Activated CD4-positive, CD25-positive, alpha-beta regulatory T cell treated with anti-CD3 and anti-CD28 coated beads, Interleukin-2, amount 50 U/mL, for 24 hours (primary cell): ENCODE measurements at regions not wholly inside any gene's neighbourhood (a gene's known extent, or its start where the extent isn't known, plus 50 kb on each side); places are given as distances from the start of the nearest gene placed in this dataset.

ENCODE experiments used
- ATAC-seq, 2 donors: fragments of 150-1000 bp; cut with Tn5 transposase; one replicate each; pipeline ENCODE4 v1.10.0; 2021; ENCODE audit warnings: mild to moderate bottlenecking in 1 of 2, moderate library complexity in 1 of 2

- no peak for ATAC-seq
Observed at GRCh38 chr7:136056651-136057231, 79.6 kb upstream of the MTPN start.

- ATAC-seq = no peak
Observed at GRCh38 chr7:136055266-136055665, 78.1 kb upstream of the MTPN start.

- ATAC-seq = no peak
Observed at GRCh38 chr7:136053689-136054485, 76.7 kb upstream of the MTPN start.

GRCh38 chr7:136051203-136051928 lies 74.2 kb upstream of the MTPN start:
- no peak for ATAC-seq

- no peak for ATAC-seq
Observed at GRCh38 chr7:136050462-136050847, 73.3 kb upstream of the MTPN start.

- ATAC-seq = no peak
Observed at GRCh38 chr7:136049818-136050461, 72.8 kb upstream of the MTPN start.

- ATAC-seq = no peak
Observed at GRCh38 chr7:136049117-136049516, 72.0 kb upstream of the MTPN start.

- ATAC-seq = no peak
Observed at GRCh38 chr7:136046548-136046947, 69.4 kb upstream of the MTPN start.

- no peak for ATAC-seq
Observed at GRCh38 chr7:136045992-136046391, 68.8 kb upstream of the MTPN start.

GRCh38 chr7:136045181-136045580 lies 68.0 kb upstream of the MTPN start:
- ATAC-seq = no peak

- ATAC-seq = no peak
Observed at GRCh38 chr7:136039577-136040345, 62.6 kb upstream of the MTPN start.

- no peak for ATAC-seq
Observed at GRCh38 chr7:136036336-136036735, 59.2 kb upstream of the MTPN start.

- ATAC-seq = no peak
Observed at GRCh38 chr7:136034132-136034531, 57.0 kb upstream of the MTPN start.

- ATAC-seq = no peak
Observed at GRCh38 chr7:136033413-136034031, 56.4 kb upstream of the MTPN start.

- peak; percentile 84 to 88 for ATAC-seq
Observed at GRCh38 chr7:136030867-136031318, 53.7 kb upstream of the MTPN start.

- peak in 1 of 2 donors; percentile 11 for ATAC-seq
Observed at GRCh38 chr7:136030330-136030729, 53.2 kb upstream of the MTPN start.

- ATAC-seq = no peak
Observed at GRCh38 chr7:136027160-136027559, 50.0 kb upstream of the MTPN start.
